GM19372 (cell line): ENCODE measurements at regions not wholly inside any gene's neighbourhood (a gene's known extent, or its start where the extent isn't known, plus 50 kb on each side); places are given as distances from the start of the nearest gene placed in this dataset.

ENCODE experiments used
- ATAC-seq: cut with Tn5 transposase; IDR thresholded peaks from one replicate; pipeline ENCODE4 v1.9.1; 2021; ENCODE audit warnings: mild to moderate bottlenecking, low read depth, moderate library complexity; ENCODE audit not compliant: unreplicated experiment

DNA sequence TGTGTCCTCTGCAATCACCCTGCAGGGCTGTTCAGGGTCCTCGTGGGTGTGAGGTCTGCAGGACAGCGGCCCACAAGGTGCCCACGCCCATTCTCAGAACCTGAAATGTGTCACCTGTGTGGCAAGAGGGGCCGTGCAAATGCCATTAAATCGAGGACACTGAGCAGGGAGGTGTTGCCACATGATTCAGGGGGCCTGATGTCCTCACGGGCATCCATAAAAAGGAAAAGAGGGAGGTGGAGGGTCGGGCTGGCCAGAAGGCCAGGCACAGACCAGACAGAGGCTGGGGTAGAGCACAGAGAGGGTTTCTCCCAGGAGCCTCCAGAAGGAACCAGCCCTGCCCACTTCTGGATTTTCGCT lies 239.6 kb downstream of the ERMARD start:
- no peak for ATAC-seq

DNA sequence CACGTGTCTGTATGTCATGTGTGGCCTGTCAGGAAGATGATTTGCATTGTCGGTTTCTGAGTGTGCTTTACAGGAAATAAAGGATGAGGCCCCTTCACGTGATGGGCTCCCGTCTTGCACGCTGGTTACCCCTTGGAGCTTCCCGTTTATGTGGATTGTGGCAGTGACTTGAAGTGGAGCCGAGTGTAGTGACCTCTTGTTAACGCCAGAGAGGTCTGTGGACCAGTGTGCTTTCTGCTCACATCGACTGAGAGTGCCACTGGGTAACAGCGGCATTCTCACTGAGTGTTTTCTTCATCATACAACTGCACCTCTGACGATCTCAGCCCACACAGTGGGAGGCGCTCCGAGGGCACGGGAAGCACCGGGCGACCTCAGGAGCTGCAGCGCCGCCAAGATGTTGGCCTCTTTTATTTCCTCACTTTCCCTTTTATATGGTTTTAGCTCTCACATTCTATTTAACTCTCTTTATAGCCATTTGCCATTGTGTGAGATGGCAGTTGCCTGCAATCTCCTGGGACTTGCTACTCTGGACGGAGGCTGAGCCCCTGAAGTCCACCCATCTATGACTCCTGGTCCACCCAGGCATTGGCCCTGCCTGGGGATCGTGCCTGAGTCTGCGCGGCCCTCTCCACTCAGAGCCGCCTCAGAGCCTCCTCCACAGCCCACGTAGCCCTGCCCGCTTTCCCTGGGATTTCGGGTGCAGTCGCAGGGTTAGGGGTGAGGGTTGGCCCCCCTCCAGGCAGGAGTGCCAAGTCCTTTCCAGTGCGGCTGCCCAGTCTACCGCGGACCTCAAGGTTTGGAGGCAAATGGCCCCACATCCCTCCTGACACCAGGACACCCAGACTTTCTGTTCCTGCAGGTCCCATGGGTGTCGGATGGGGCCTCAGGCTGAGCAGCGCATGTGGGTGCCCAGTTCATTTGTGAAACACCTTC lies 238.9 kb downstream of the ERMARD start:
- ATAC-seq = no peak

DNA sequence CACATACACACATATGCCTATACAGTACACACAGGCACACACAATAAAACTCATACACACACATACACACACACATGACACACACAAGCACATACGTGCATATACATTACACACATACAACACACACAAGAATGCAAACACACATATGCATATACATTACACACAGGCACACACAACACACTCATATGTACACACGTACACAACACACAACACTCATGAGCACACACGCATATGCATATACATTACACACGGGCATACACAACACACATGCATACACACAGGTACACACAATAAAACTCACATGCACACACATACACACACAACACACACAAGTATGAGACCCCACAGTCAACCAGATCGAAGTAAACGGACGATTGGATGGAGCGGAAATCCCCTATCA lies 238.2 kb downstream of the ERMARD start:
- ATAC-seq = no peak

DNA sequence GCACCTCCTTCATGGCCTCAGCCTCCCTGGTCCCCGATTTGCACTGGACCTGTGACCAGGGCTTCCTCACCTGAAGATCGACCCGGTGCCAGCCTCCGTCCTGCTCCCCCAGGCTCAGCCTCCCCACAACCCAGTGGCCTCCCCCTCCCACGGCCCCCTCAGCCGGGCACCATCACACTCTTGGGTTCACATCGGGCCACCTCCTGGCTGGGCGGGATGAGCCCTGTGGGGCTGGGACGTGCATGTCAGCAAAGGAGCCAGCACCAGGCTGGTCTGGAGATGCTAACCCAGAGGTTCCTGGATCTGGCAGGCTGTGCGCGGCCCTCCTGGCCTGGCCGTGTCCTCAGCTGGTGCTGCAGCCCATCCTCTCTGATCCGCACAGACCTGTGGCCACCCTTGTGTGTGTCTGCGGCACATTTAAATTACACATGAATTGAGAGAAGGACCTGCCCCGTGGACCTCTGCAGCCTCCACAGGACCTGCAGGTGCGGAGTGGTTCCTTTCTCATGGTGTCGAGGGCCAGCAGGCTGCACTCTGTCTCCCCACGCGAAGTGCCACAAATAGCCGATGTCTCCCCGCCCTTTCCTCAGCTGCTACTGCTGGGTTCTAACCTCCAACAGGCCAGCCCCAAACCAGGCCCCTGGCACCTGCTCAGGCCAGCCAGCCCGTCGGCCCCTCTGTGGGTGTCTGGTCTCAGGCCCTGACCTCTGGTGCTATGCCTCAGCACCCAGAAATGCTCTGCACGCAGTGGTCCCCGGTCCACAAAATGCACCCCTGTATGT lies 237.5 kb downstream of the ERMARD start:
- no peak for ATAC-seq

DNA sequence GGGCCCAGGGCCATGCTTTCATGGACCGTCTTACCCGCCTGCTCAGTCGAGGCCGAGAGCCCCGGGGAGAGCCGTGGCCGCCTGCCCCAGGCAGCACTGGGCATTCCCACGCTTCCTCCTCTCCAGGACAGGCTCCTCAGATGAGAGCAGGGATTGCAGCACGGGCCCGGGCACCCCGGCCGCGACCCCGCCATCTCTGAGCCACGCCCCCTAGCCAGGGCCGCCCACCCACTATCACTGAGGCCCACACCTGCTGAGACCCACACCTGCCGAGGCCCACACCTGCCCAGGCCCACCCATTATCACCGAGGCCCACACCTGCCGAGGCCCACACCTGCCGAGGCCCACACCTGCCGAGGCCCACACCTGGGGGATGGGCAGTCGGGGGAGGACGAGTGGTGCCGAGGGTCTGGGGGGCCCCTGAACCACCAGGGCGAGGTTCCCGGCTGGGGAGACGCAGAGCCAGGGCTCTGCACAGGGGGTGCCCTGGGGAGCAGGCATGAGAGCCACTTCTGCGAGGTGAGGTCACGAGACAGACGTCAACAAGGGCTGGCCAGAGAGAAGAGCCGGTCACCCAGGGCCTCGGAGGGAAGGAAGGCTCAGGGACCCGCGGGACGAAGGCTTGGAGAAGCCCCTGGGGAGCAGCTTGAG lies 235.6 kb downstream of the ERMARD start:
- ATAC-seq = no peak

GRCh38 chr6:169986171-169986847 lies 234.9 kb downstream of the ERMARD start:
- no peak for ATAC-seq

- no peak for ATAC-seq
Measured at GRCh38 chr6:169985121-169986015, 233.9 kb downstream of the ERMARD start.

GRCh38 chr6:169984181-169985120 lies 233.0 kb downstream of the ERMARD start:
- ATAC-seq = no peak

GRCh38 chr6:169983651-169984050 lies 232.2 kb downstream of the ERMARD start:
- no peak for ATAC-seq

DNA sequence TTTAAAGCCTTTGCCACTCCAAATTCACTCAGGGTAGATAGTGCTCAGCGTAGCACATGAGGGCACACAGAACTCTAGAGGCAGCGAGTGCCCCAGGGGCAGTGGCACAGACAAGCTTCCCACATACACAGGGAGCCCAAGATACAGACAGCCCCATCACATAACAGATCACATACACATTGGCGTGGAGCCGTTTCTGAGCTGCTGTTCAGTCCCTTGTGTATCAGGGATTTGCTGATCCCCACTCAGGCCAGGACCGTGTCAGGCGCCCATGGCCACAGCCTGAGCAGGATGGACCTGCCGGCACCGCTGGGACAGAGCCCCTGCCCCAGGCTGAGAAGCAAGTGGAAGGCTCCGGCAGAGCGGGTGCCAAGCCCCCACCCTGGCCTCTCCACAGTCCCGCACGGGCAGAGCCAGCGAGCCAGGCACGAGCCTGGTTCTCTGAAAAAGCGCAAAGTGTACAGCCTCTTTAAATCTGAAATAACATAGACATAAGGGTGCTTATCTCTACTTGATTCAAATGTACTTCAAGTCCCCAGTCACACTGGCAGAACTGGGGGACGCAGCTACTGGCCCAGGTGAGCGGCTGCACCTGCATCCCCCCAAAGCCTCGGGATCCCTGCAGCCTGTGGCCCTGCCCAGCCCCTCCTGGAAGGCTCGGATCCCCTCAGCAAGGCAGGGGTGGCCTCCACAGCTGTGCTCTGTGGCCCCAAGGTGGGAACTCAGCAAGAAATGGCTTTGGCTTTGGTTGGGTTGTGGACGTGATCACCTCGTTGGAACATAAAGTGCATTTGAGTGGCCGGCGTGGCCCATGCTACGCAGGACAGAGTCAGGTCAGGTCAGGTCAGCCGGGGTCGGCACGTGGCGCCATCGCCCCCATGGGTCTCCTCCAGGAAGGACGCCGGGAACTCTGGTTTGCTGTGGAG lies 231.3 kb downstream of the ERMARD start:
- ATAC-seq = no peak

DNA sequence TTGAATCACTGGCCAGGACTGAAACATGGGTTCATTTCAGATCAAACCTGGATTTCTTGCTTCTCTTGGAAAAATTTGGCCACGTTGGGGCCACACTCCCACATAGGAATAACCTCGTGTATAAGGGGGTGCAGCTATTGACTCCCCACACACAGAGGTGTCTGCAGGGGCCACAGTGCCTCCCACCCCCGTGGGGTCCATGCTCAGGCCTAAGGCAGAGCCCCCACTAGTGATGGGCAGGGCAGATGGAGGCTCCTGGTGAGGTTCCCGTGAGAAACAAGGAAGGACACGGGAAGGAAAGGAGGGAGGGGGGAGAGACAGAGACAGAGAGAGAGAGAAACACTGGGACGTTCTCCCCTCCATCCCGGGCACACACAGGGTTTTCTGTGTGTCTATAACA lies 230.5 kb downstream of the ERMARD start:
- ATAC-seq = no peak

DNA sequence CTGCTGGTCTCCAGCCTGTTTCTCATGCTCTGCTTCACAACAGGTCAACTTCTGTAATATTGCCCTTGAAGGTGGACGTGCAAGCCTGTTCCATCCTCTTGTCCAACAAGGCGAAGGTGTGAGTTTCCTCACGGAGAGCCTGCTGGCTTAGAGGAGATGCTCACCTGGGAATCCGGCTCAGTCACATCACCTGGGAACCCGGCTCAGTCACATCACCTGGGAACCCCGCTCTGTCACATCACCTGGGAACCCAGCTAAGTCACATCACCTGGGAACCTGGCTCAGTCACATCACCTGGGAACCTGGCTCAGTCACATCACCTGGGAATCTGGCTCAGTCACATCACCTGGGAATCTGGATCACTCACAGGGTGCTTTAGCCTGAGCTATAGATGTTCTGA lies 230.1 kb downstream of the ERMARD start:
- no peak for ATAC-seq

GRCh38 chr6:169980826-169981450 lies 229.5 kb downstream of the ERMARD start:
- no peak for ATAC-seq

DNA sequence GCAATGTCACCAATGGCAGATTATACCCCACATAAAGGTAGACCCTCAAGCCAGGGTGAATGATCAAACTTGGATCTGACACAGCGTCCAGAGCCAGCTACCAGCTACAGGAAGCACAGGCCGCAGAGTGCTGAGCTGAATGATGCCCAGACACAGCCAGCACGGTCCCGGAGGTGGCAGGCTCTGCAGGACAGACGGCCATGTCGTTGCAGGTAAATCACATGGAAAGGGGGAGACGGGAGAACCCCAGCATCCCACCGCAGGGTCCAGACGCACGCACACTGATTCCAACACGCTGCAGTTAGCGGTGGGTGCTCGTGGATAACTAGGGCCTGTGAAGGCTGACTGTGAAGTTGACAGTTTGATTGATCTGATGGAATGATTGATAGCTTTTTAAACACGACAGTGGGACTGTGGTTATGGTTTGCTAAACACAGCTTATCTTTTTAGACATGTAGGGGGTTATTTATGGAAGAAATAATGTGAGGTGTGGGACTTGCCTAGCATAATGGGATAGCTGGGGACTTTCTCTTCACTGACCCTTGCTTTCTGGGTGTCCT lies 228.5 kb downstream of the ERMARD start:
- no peak for ATAC-seq

GRCh38 chr6:169978615-169979161 lies 227.3 kb downstream of the ERMARD start:
- no peak for ATAC-seq

- ATAC-seq = no peak
Measured at GRCh38 chr6:169977434-169978265, 226.2 kb downstream of the ERMARD start.
